A549 (cell line): ENCODE measurements at regions not wholly inside any gene's neighbourhood (a gene's known extent, or its start where the extent isn't known, plus 50 kb on each side); places are given as distances from the start of the nearest gene placed in this dataset.

Experiments
- BCL3 ChIP-seq: fragments of >200 bp; sonication (Bioruptor Twin); formaldehyde crosslinking; IDR thresholded peaks from 3 replicates; pipeline ENCODE4 v1.6.1; 2016
- CTCF ChIP-seq: fragments of >200 bp; sonication (Bioruptor Twin); formaldehyde crosslinking; IDR thresholded peaks from 3 replicates; pipeline ENCODE4 v1.5.1; 2016
- EP300 ChIP-seq, 2 experiments: fragments of >200 bp; sonication (Bioruptor Twin); formaldehyde crosslinking; IDR thresholded peaks; 2 replicates in 1 of 2; 3 replicates in 1 of 2; pipeline ENCODE4 v1.6.1; 2016 to 2017
- HDAC2 ChIP-seq: fragments of 200-600 bp; sonication (generic); IDR thresholded peaks from 2 replicates; pipeline ENCODE4 v1.6.1; 2016
- MAFK ChIP-seq: fragments of 450-650 bp; IDR thresholded peaks from 2 replicates; pipeline ENCODE4 v1.6.1; 2014; ENCODE audit not compliant: partially characterized antibody
- MAX ChIP-seq: IDR thresholded peaks from 2 replicates; pipeline ENCODE4 v1.6.1; 2012
- MYC ChIP-seq: IDR thresholded peaks from 2 replicates; pipeline ENCODE4 v1.6.1; 2012; ENCODE audit warnings: mild to moderate bottlenecking, inconsistent platforms, low read length, improper control_type of control experiment, borderline replicate concordance
- NFE2L2 ChIP-seq: fragments of 150-350 bp; conservative IDR thresholded peaks from 2 replicates; pipeline ENCODE4 v1.6.1; 2014; ENCODE audit warnings: low read length
- POLR2A ChIP-seq: IDR thresholded peaks from 2 replicates; pipeline ENCODE4 v1.6.1; 2012; ENCODE audit warnings: mild to moderate bottlenecking, low read length
- RAD21 ChIP-seq, 2 experiments: fragments of >200 bp in 1 of 2; sonication (Bioruptor Twin) in 1 of 2; formaldehyde crosslinking in 1 of 2; IDR thresholded peaks in 1 of 2; conservative IDR thresholded peaks in 1 of 2; 2 replicates in 1 of 2; 3 replicates in 1 of 2; pipeline ENCODE4 v1.6.1; 2012 to 2018; ENCODE audit warnings: inconsistent platforms in 1 of 2
- SREBF2 ChIP-seq: fragments of 450-650 bp; IDR thresholded peaks from 2 replicates; pipeline ENCODE4 v1.6.1; 2014; ENCODE audit warnings: mild to moderate bottlenecking, moderate library complexity
- ZFP36 ChIP-seq: fragments of 450-650 bp; IDR thresholded peaks from 2 replicates; pipeline ENCODE4 v1.6.1; 2014; ENCODE audit warnings: borderline replicate concordance; ENCODE audit not compliant: partially characterized antibody
- TF ChIP-seq, protein P1 (sequence below): fragments of 450-650 bp; IDR thresholded peaks from 2 replicates; pipeline ENCODE4 v1.6.1; 2014; ENCODE audit warnings: antibody characterized with exemption

- no peak for TF ChIP-seq CTCF
- TF ChIP-seq BCL3: no peak
- TF ChIP-seq MAX: no peak
- no peak for TF ChIP-seq POLR2A
- TF ChIP-seq, protein P1, sequence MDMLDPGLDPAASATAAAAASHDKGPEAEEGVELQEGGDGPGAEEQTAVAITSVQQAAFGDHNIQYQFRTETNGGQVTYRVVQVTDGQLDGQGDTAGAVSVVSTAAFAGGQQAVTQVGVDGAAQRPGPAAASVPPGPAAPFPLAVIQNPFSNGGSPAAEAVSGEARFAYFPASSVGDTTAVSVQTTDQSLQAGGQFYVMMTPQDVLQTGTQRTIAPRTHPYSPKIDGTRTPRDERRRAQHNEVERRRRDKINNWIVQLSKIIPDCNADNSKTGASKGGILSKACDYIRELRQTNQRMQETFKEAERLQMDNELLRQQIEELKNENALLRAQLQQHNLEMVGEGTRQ: no peak
- no peak for TF ChIP-seq ZFP36
- no peak for TF ChIP-seq MAFK
- no peak for TF ChIP-seq SREBF2
- TF ChIP-seq NFE2L2: no peak
- TF ChIP-seq MYC: no peak
- TF ChIP-seq HDAC2: no peak
- TF ChIP-seq RAD21 (conservative IDR thresholded peaks at IDR 0.05 in 1 of 2, IDR thresholded peaks at IDR 0.05 in 1 of 2): no peak
- no peak for TF ChIP-seq EP300 (IDR thresholded peaks at IDR 0.05)
Observed at GRCh38 chr11:90438069-90438468, 215.2 kb upstream of the CHORDC1 start.
